ENCODE measurements at regions not wholly inside any gene's neighbourhood (a gene's known extent, or its start where the extent isn't known, plus 50 kb on each side); places are given as distances from the start of the nearest gene placed in this dataset.
"Not testable (repeated sequence)": the region's sequence is repeated elsewhere in the genome, so short reads cannot be mapped to it uniquely, and the experiment has no call there.

DNA sequence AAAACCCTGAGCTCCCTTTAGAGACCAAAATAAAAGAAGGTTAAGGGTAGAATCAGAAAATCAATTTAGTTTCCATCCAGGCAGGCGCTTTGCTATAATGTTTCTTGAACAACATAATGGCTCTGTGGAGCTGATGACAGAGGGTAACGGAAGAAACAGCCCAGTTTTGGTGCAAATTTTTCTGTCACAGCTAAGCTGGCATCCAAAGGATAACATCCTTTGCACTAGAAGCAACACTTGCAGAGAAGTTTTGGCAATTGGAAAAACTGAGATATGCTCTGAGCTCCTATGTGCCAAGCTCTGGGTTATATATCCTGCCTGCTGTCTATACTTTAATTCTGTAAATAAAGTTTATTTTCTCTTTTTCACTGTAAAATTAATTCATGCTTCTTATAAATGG is 495.3 kb upstream of the API5 start:
- Histone ChIP-seq H3K27me3 (no peaks in the 10 kb centered on the region), H3K27ac (no peak overlapping the region), H3K36me3 (no peaks in the 10 kb centered on the region), H3K4me1 (no peaks in the 10 kb centered on the region), H3K9me3 (no peaks in the 10 kb centered on the region), H3K4me3 (no peak overlapping the region)
- ATAC-seq = no peak
- no peak for TF ChIP-seq POLR2A (IDR thresholded peaks at IDR 0.05)
- TF ChIP-seq, protein P1, sequence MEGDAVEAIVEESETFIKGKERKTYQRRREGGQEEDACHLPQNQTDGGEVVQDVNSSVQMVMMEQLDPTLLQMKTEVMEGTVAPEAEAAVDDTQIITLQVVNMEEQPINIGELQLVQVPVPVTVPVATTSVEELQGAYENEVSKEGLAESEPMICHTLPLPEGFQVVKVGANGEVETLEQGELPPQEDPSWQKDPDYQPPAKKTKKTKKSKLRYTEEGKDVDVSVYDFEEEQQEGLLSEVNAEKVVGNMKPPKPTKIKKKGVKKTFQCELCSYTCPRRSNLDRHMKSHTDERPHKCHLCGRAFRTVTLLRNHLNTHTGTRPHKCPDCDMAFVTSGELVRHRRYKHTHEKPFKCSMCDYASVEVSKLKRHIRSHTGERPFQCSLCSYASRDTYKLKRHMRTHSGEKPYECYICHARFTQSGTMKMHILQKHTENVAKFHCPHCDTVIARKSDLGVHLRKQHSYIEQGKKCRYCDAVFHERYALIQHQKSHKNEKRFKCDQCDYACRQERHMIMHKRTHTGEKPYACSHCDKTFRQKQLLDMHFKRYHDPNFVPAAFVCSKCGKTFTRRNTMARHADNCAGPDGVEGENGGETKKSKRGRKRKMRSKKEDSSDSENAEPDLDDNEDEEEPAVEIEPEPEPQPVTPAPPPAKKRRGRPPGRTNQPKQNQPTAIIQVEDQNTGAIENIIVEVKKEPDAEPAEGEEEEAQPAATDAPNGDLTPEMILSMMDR (IDR thresholded peaks at IDR 0.05 in 4 of 5, conservative IDR thresholded peaks at IDR 0.05 in 1 of 5) = no peak
- intact Hi-C loops (cut with DNase I; ENCODE audit: low total_unique reads) (no loop called here), in situ Hi-C loops (cut with MboI; ENCODE audit: low sequenced_read_pairs in 4 of 4) (loop anchor here in 1 of 4 donors (25.0 kb wide), 1 partner anchor 96 kb away; no protein-coding TSS in a partner anchor)
- no peak for DNase-seq

DNA sequence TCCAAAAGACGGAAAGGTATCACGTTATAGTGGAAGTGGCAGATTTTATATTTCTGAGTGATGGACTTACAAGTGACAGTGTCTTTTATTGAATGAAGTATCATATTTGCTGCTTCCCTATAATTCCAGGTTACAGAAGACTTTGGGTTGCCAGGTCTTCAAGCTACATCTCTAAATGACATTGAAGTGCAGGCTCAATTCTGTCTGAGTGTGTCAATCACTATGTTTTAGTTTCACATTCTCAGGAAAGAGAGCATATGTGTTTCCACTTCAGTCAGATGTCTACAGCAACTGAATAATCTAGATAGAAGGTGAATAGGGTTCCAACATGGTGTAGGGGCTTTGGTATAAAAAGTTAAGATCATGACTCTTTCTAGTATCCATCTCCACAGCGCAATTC is 492.7 kb upstream of the API5 start:
- no peaks in the 10 kb centered on the region for H3K36me3 ChIP-seq
- H3K4me1 ChIP-seq = no peaks in the 10 kb centered on the region
- no peaks in the 10 kb centered on the region for H3K27me3 ChIP-seq
- no peak overlapping the region for H3K4me3 ChIP-seq
- ATAC-seq = no peak
- no peaks in the 10 kb centered on the region for H3K9me3 ChIP-seq
- in situ Hi-C loops (cut with MboI; ENCODE audit: low sequenced_read_pairs in 4 of 4) (loop anchor here in 1 of 4 donors (25.0 kb wide), 1 partner anchor 93 kb away; no protein-coding TSS in a partner anchor), intact Hi-C loops (cut with DNase I; ENCODE audit: low total_unique reads) (no loop called here)
- TF ChIP-seq POLR2A (IDR thresholded peaks at IDR 0.05) = no peak
- TF ChIP-seq, protein P1 (IDR thresholded peaks at IDR 0.05 in 4 of 5, conservative IDR thresholded peaks at IDR 0.05 in 1 of 5) = no peak
- DNase-seq = no peak
- no peak overlapping the region for H3K27ac ChIP-seq

DNA sequence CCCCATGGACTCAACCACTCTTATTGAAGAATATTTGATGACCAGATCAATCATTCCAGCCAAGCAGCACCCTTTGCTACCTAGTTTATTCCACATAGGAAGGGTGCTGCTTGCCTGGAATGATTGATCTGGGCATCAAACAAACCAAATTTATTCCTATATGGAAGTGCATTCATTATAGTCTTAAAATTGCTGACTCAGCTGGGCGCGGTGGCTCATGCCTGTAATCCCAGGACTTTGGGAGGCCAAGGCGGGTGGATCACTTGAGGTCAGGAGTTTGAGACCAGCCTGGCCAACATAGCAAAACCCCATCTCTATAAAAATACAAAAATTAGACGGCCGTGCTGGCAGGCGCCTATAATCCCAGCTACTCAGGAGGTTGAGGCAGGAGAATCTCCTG is 489.6 kb upstream of the API5 start:
- H3K4me1 ChIP-seq; H3K27me3 ChIP-seq; DNase-seq; intact Hi-C loops (cut with DNase I; ENCODE audit: low total_unique reads); H3K27ac ChIP-seq; H3K36me3 ChIP-seq; ATAC-seq; H3K4me3 ChIP-seq; H3K9me3 ChIP-seq: not testable (repeated sequence)
- in situ Hi-C loops (cut with MboI; ENCODE audit: low sequenced_read_pairs in 4 of 4) = loop anchor here in 1 of 4 donors (25.0 kb wide), 1 partner anchor 90 kb away; no protein-coding TSS in a partner anchor

DNA sequence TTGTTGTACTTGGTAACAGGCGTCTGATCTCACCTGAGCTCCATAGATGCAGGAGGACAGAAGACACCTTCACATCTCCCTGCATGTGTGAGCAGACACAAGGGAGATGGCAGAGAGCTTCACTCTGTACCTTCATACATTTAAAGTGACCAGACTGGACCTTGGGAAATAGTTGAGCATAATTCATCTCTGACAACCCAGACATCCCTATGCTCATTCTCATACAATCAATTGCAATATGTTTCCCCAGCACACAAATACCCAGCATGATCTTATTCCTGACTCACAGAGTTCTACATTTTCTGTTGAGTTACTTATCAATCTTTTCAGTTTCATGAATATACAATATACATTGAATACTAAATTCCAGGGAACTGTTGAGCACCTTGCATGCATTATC is 488.2 kb upstream of the API5 start:
- Histone ChIP-seq H3K4me3 (no peak overlapping the region), H3K36me3 (no peaks in the 10 kb centered on the region), H3K27me3 (no peaks in the 10 kb centered on the region), H3K9me3 (no peaks in the 10 kb centered on the region), H3K27ac (no peak overlapping the region), H3K4me1 (no peaks in the 10 kb centered on the region)
- DNase-seq (no peak), ATAC-seq (no peak)
- no peak for TF ChIP-seq POLR2A (IDR thresholded peaks at IDR 0.05)
- TF ChIP-seq, protein P1 (IDR thresholded peaks at IDR 0.05 in 4 of 5, conservative IDR thresholded peaks at IDR 0.05 in 1 of 5) = no peak
- in situ Hi-C loops (cut with MboI; ENCODE audit: low sequenced_read_pairs in 4 of 4) (loop anchor here in 1 of 4 donors (25.0 kb wide), 1 partner anchor 89 kb away; no protein-coding TSS in a partner anchor), intact Hi-C loops (cut with DNase I; ENCODE audit: low total_unique reads) (no loop called here)

DNA sequence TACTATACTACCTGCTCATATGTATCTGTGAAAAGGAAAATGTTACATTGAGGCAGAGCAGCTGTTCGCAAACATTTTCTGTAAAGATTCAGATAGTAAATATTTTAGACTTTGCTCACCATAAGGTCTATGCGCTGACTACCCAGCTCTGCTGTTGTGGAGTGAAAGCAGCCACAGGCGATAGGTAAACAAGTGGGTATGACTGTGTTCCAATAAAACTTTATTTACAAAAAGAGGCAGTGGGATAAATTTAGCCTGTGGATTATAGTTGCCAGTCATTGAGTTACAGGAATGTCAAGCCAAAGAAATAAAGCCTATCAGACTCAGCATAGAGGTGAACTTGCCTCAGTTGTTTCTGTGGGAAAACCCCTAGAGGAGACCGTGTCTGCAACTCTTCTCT is 487.7 kb upstream of the API5 start:
- H3K9me3 ChIP-seq = no peaks in the 10 kb centered on the region
- TF ChIP-seq POLR2A (IDR thresholded peaks at IDR 0.05) = no peak
- TF ChIP-seq, protein P1 (IDR thresholded peaks at IDR 0.05 in 4 of 5, conservative IDR thresholded peaks at IDR 0.05 in 1 of 5) = no peak
- no peaks in the 10 kb centered on the region for H3K27me3 ChIP-seq
- in situ Hi-C loops (cut with MboI; ENCODE audit: low sequenced_read_pairs in 4 of 4) = loop anchor here in 1 of 4 donors (25.0 kb wide), 1 partner anchor 88 kb away; no protein-coding TSS in a partner anchor
- no peak overlapping the region for H3K27ac ChIP-seq
- ATAC-seq (no peak), DNase-seq (no peak)
- intact Hi-C loops (cut with DNase I; ENCODE audit: low total_unique reads) = no loop called here
- no peaks in the 10 kb centered on the region for H3K36me3 ChIP-seq
- no peak overlapping the region for H3K4me3 ChIP-seq
- no peaks in the 10 kb centered on the region for H3K4me1 ChIP-seq
